Kidney glomerular epithelial cell (primary cell): ENCODE measurements at regions not wholly inside any gene's neighbourhood (a gene's known extent, or its start where the extent isn't known, plus 50 kb on each side); places are given as distances from the start of the nearest gene placed in this dataset.
"Not testable (repeated sequence)": the region's sequence is repeated elsewhere in the genome, so short reads cannot be mapped to it uniquely, and the experiment has no call there.

Experiments used
- DNase-seq: peaks from one replicate; lab custom pipeline; 2025; lab: John Stamatoyannopoulos, UW

DNA sequence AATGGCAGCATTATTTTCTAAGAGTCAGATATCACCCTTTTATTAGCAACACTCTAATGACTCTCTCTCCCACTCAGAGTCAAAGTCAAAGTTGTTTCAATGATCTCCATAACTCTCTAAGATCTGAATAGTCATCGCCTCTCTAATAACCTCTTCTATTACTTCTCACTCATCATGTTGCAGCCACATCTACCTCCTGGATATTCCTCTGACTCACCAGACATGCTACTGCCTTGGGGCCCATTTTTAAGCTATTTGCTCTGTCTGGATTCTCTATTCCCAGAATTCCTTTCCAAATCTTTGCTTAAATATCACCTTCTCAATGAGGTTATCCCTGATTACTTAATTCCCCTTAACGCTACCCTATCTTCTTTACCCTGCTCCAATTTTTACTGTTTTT lies 391.8 kb upstream of the MAGEB16 start:
- no peak for DNase-seq

DNA sequence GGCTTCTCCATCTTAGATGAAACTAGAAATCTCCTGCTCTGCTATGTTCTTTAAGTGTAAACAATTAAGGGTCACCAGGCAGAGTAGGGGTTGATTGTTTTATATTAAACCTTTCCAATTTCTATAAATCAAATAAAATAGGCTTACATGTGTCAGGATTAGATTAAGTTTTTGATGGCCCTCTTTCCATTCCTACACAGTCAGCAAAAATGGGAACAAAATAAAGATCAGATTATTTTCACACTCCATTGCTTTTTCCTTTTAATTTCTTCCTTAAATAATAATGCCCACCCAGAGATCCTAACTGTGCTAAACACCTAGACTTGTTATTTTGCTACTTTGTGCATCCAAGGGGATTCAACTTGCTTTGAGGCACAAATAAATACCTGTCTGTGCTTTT lies 381.4 kb upstream of the MAGEB16 start:
- DNase-seq, result no peak

DNA sequence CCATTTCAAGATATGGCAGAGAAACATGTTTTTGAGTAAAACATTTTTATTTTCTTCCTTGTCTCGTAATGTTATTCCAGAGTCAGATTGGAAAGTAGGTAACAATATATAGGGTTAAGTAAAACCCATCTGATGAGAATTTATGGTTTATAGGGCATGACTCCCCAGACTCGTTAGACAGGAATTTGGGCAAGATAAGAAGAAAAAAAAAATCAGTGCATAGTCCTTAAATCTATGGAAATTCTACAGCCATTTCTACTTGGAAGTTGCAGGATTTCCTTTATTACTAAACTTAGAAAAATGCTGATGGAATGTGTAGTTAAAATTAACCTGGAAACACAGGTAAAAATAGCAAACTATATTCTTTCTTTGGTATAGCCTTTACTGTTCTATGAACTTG lies 366.1 kb upstream of the MAGEB16 start:
- DNase-seq, result no peak

DNA sequence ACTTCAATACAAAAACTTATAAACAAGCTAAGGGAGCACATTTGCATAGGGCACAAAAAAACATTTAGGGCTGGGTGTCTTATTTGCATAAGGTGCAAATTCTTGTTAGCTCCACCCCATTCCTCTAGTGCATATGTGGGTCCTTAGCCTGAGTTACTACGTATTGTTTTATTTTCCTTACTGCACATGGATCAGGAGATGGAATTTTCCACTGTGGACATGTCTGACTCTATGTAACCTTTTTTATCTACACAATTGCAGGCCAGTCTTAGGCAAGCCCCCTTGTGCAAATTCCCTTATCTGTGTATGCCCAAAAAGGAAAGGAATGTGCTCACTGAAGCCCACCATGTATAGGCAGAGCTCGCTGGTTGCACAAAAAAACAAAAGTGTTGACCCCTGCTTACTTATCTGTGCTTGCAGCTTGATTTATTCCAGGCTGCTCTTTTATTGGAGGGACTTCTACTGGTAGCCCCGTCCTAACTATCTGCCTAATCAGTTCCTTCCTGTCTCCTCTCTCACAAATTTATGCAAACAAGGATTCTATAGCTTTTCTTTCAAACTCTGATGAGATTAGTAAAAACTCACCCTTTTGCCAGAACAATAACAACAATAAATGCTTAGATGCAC lies 359.0 kb upstream of the MAGEB16 start:
- DNase-seq, result no peak

DNA sequence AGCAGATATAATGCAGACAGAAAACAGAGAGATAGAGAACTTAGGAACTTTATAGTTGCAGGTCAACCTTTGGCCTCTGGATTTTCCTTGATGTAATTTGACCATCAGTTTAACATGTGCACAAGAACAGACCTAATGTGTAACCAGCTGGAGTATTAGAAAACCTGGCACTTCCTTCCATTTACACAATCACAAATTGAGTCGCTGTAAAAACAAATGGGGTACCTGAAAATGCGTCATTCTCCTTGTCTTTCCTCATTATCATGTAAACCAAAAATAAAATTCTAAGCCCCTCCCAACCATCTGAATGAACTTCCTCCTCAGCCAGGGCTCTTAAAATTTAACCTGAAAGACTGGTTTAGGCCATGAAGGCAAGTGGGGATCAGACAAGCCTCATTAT lies 358.4 kb upstream of the MAGEB16 start:
- DNase-seq, result no peak

DNA sequence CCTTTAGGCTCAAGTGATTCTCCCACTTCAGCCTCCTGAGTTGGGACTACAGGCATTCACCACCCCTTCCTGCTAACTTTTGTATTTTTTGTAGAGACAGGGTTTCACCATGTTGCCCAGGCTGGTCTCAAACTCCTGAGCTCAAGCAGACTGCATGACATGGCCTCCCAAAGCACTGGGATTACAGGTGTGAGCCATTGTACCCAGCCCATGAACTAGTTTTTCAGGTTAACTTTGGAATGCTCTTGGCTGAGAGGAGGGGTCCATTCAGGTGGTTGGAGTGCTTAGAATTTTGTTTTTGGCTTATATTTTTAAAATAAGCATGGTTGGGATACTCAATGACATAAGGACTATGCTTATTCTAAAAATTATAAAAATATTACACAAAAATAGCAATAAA lies 355.7 kb upstream of the MAGEB16 start:
- no peak for DNase-seq

DNA sequence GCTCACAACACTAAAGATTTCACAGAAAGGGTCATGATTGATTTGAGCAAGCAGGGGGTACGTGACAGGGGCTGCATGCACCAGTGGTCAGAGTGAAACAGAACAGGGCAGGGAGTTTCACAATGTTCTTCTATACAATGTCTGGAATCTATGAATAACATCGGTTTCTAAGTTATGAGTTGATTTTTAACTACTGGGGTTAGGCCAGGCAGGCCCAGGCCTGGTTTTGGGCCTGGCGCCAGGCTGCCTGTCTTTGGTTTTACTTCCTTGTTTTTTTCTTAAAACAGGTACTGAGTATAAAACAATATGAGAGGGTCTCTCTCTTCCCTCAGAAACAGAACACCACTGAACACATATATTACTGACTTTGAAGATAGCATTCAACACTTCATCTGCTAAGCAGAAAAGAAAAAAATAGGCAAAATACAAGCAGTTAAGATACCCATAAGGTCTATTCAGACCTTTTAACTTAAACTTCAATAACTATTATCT lies 355.0 kb upstream of the MAGEB16 start:
- DNase-seq, result not testable (repeated sequence)

DNA sequence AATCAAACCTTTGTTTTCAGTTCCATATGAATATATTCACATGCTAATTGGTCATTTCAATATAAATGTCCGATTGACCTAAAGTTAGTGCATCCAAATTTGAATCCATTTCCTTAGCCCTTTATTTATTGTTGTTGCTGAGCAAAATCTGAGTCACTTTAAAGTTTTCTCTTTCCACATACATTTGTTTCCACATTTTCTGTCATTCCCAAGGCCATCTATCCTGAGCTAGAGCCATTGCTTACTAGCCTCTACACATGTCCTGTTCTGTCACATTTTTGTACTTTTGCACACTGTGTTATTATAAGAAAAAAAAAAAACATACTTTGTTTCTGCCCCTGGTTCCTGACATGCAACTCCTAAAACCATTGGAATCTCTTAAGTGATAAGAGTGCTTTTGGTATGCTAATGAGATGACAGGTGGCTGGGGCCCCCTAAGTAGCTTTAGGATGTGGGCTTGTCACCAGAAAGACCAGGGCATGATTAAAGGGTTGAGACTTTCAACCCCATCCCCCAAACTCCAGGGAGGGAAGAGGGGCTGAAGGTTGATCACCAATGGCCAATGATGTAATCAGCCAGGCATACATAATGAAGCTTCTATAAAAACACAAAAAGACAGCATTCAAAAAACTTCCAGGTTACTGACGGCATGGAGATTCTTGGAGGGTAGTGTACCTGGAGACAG lies 353.3 kb upstream of the MAGEB16 start:
- no peak for DNase-seq

DNA sequence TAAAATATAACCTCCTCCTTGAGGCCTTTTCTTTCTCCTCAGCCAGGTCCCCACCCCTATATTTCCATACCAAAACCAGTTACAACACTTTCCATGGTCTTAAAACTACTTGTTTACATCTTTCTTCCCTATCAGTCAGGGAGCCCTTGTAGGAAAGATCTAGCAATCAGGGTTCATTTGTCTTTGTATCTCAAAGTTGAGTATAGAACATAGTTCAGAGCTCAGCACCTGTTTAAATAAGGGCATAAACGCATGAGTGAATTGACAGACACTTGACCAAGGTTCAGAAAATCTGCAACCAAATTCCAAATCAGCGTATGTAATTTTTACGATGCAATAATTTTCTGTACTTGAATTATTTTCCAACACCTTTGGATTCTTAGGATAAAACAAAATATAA lies 352.2 kb upstream of the MAGEB16 start:
- DNase-seq, result no peak

DNA sequence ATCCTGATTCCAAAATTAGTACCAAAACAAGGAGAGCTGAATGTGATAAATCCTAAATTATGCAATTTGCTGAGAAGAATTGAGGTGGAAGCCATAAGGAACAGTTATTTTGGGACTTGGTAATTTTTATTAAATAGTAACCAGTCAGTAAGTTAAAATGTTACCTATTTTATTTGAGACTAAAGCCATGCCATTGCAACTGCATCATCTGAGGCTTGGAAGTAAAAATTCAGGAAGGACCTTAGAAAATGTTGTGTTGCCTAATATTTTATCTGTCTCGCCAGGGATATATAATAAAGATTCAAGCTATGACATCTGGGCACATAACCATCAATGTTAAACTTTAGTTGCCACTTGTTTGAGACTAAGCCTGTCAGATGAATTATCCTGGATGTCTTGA lies 341.3 kb upstream of the MAGEB16 start:
- DNase-seq, result no peak

DNA sequence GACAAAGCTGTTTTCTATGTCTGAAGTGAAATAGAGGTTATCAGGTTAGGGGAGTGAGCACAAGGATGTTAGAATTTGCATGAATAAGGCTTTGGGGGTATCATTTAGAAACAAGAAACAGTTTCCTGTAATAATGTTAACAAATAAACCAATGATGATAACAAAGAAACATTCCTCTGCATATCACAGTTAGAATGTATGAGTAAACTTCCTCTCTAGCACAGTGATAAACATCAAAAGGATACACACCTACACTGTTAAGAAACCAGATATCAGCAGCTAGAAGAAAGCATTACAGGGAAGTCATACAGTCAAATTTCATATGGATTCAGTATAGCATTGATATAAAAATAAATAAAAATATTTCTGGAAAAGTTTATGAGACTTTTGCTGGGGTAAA lies 340.0 kb upstream of the MAGEB16 start:
- DNase-seq, result no peak

DNA sequence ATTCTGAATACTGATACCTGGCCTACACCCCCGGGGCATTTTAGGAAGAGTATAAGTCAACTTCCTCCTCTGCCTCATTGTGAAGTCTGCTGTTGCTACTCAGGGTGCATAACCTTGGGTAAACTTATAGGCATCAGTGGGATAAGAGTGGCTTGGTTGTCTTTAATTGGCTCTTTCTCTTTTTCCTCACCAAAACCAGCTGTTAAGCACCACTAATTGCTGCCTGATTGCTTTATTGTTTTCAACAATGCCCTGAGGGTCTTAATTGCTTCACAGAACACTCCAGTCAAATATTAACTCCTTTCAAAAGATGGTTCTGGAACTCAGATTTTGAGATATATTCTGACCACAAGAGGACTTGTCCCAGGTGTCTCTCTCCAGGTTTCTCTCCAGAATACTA lies 337.0 kb upstream of the MAGEB16 start:
- DNase-seq, result no peak

DNA sequence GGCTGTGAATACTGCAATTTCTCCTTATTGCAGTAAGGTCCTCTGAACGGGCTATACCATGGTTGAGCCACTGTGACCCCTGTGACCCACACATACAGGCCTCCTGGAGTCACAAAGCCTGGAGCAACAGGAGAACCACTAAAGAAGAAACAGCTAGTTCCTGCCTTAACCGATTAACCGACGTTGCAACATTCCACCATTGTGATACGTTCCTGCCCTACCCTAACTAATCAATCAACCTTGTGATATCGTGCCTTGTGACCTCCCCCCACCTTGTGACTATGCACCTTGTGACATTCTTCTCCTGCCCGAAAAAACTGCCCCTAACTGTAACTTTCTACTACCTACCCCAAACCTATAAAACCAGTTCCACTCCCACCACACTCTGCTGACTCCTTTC lies 301.5 kb upstream of the MAGEB16 start:
- not testable (repeated sequence) for DNase-seq

DNA sequence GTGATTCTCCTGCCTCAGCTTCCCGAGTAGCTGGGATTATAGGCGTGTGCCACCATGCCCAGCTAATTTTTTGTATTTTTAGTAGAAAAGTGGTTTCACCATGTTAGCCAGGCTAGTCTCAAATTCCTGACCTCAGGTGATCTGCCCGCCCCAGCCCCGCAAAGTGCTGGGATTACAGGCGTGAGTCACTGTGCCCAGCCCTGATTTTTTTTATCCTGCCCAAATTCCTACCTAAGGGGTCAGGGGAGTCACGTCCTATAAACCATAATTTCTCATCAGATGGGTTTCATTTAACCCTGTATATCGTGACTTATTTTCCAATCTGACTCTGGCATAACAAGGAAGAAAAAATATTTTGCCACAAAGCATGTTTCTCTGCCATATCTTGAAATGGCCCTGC lies 300.7 kb upstream of the MAGEB16 start:
- DNase-seq, result not testable (repeated sequence)

DNA sequence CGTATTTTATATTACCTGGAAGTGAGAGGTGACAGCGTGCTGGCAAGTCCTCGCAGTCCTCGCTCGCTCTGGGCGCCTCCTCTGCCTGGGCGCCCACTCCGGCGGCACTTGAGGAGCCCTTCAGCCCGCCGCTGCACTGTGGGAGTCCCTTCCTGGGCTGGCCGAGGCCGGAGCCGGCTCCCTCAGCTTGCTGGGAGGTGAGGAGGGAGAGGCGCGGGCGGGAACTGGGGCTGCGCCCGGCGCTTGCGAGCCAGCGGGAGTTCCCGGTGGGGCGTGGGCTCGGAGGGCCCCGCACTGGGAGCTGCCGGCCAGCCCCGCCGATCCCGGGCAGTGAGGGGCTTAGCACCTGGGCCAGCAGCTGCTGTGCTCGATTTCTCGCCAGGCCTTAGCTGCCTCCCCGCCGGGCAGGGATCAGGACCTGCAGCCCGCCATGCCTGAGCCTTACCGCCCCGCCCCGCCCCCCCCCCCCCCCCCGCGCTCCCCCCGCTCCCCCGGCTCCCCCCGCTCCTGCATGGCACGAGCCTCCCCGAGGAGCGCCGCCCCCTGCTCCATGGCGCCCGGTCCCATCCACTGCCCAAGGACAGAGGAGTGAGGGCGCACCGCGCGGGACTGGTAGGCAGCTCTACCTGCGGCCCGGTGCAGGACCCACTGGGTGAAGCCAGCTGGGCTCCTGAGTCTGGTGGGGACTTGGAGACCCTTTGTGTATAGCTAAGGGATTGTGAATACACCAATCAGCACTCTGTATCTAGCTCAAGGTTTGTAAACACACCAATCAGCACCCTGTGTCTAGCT lies 298.9 kb upstream of the MAGEB16 start:
- DNase-seq, result no peak

DNA sequence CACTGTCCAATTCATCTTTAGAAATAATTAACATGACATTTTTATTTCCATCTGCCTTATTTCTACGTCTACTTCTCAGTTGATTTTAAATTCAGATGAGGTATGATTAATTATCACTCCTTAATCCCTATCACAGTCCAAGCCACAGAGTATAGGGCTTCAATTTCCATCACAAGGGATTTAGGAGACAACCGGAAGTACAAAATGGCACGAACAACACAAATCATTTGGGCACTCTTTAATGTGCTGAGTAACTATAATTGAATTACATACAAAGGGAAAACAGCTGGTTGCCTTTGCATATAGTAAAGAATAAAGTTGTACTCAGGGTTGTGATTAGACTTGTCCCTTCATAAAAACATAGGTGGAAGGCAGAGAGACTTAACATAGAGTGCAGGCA lies 290.4 kb upstream of the MAGEB16 start:
- DNase-seq, result no peak

DNA sequence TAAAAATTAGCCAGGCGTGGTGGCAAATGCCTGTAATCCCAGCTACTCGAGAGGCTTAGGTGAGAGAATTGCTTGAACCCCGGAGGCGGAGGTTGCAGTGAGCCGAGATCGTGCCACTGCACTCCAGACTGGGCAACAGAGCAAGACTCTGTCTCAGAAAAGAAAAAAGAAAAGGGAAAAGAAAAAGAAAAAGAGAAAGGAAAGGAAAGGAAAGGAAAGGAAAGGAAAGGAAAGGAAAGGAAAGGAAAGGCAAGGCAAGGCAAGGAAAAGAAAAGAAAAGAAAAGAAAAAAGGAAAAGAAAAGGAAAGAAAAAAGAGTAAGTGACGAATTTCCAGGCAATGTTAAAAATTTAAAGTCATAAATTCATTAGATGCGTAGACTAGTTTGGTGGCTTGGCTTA lies 250.1 kb upstream of the MAGEB16 start:
- not testable (repeated sequence) for DNase-seq

DNA sequence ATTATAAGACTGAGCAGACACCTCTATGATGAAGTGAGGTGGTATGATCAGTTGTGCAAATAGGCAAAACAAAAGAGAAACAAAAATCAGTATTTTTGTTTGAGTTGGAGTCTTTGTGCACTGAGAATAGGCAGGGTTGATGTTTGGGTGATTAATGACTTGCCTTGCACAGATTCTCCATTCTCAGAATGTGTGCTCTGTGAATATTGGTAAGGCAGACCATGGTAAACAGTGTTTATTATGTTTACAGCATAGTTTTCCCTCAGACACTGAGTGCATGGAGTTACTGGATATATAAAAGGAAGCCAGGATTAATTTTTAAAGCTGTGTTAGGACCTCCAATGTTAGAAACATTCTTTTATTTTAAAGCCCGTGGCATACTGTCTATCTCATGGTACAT lies 240.2 kb upstream of the MAGEB16 start:
- DNase-seq, result no peak

DNA sequence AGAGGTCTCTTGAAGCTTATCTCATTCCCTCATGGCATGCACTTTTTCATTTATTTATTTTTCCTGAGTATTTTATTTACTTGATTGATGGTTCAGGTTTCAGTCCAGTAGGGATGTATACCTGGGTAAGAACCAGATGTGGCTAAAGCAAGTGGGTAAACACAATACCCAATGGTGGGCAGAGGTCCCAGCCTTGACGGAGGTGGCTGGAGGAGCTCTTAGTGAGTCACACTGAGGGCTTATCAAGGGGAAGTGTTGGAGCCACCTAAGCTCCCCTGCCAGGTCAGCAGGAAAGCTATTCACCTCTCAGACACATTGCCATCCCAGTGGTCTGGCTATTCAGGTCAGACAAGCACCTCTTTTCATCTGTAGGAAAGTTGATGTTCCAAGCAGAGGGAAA lies 236.2 kb upstream of the MAGEB16 start:
- DNase-seq, result no peak

DNA sequence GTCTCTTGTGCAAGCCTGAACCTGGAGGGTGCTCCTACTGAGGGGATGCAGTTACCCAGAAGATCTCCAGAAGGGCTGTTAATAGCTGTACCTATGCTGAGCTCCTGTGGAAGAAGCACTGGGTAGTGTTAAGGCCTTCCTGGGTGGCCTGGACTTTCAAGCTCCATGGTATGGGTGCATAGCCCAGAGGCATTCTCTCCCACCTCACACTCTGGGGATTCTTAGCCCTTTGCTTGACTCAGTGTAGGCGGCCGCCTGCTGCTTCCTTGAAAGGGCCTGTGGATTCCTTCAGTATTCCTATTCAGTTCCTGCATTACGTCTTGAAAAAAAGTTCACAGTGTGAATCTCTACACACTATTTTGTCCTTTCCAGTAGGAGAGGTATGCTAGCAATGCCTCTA lies 235.7 kb upstream of the MAGEB16 start:
- no peak for DNase-seq

DNA sequence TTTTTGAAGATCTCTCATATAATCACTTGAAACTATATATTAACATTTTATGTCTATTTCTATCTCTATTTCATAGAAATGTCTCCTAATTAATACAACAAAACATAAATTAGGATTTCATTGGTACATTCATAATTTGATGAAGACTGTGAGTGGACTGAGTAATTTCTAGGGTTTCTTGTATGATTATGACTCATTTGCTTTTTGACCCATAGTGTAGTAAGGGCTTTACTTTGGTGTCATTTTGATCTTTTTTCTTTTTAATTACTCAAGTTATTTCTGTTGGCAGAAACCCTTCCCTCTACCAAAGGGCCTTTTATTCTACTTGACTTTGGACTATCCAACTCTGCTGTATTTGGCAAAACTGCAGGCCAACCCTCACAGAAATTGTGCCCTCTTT lies 207.9 kb upstream of the MAGEB16 start:
- DNase-seq, result no peak

DNA sequence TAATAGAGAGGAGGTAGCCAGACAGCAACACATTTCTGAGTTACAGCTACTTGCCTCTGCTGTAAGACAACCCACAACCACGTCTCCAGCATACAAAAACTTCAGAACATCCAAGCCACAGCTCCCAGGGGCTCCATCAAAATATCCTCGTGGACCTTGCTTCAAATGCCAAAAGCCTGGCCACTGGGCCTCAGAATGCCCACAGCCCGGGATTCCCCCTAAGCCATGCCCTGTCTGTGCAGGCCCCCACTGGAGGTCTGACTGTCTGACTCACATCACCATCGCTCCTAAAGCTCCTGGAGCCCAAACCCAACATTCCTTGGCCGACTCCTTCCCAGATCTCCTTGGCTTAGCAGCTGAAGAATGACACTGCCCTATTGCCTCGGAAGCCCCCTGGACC lies 186.6 kb upstream of the MAGEB16 start:
- not testable (repeated sequence) for DNase-seq

DNA sequence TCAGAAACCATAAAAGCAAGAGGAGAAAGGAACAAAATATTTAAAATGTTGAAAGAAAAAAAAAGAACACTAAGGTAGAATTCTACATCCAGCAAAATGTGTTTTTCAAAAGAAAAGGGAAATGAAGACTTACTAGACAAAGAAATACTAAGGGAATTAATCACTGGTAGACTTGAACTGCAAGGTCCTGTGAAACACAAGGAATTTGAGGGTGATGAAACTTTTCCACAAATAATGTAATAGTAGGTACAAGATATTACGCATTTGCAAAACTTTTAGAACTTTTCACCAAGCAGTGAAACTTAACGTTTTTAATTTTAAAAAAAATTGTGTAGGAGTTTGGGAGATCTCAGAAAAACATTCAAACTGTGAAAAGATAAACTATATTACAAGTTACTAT lies 180.3 kb upstream of the MAGEB16 start:
- no peak for DNase-seq
